ENCODE measurements at regions not wholly inside any gene's neighbourhood (a gene's known extent, or its start where the extent isn't known, plus 50 kb on each side); places are given as distances from the start of the nearest gene placed in this dataset.
"Not testable (repeated sequence)": the region's sequence is repeated elsewhere in the genome, so short reads cannot be mapped to it uniquely, and the experiment has no call there.

DNA sequence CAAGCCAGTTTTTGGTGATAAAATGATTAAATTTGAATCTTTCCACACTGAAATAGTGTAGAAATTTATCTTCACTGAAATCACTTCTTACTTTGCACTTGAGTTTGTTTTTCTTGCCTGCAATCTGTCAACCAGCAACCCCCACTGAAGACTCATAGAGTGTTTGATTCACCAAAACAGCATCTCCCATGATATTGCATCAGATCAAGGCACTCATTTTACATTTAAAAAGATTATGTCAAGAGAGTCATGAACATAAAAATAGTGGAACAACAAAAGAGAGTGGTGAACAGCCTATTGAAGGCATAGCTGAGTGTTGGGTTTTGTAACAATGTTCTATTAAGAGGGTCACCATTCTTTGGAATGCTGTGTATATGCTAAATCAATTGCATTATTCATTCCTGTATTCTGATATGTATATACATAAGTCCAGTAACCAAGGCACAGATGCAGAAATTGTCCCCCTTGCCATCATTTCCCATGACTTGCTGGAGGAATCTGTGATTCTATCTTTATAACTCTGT is 1934.9 kb downstream of the ARAP2 start:
- Mint-ChIP-seq H3K27ac (ENCODE audit: unreplicated experiment) (no peak overlapping the region), H3K36me3 (ENCODE audit: unreplicated experiment) (no peaks in the 10 kb centered on the region), H3K4me3 (ENCODE audit: unreplicated experiment) (no peak overlapping the region), H3K27me3 (ENCODE audit: unreplicated experiment) (no peaks in the 10 kb centered on the region), H3K9me3 (ENCODE audit: unreplicated experiment) (no peaks in the 10 kb centered on the region), H3K4me1 (ENCODE audit: unreplicated experiment) (no peaks in the 10 kb centered on the region)
- no peak for DNase-seq (ENCODE audit: extremely low spot score, unreplicated experiment)
- TF ChIP-seq, protein P1, sequence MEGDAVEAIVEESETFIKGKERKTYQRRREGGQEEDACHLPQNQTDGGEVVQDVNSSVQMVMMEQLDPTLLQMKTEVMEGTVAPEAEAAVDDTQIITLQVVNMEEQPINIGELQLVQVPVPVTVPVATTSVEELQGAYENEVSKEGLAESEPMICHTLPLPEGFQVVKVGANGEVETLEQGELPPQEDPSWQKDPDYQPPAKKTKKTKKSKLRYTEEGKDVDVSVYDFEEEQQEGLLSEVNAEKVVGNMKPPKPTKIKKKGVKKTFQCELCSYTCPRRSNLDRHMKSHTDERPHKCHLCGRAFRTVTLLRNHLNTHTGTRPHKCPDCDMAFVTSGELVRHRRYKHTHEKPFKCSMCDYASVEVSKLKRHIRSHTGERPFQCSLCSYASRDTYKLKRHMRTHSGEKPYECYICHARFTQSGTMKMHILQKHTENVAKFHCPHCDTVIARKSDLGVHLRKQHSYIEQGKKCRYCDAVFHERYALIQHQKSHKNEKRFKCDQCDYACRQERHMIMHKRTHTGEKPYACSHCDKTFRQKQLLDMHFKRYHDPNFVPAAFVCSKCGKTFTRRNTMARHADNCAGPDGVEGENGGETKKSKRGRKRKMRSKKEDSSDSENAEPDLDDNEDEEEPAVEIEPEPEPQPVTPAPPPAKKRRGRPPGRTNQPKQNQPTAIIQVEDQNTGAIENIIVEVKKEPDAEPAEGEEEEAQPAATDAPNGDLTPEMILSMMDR (IDR thresholded peaks at IDR 0.05), result no peak

DNA sequence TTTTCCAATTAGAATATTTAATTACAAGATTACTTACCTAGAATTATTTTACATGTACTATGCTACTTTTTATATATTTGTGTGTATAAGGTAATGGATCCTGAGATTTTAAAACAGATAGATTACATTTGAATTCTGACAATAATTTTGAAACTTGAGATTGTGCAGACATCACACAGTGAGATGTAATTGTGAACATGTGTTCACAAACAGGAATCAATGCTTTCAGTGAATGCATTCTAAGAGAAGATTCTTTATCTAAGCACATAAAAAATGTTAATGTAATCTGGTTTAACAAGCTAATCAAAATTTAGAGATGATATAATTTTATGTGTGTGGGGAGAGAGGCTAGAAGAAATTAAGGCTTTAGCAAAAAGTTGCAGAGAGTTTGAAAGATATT is 1925.5 kb downstream of the ARAP2 start:
- Mint-ChIP-seq H3K9me3 (ENCODE audit: unreplicated experiment) (no peaks in the 10 kb centered on the region), H3K27me3 (ENCODE audit: unreplicated experiment) (no peaks in the 10 kb centered on the region), H3K4me3 (ENCODE audit: unreplicated experiment) (no peak overlapping the region), H3K4me1 (ENCODE audit: unreplicated experiment) (no peaks in the 10 kb centered on the region), H3K36me3 (ENCODE audit: unreplicated experiment) (no peaks in the 10 kb centered on the region), H3K27ac (ENCODE audit: unreplicated experiment) (no peak overlapping the region)
- no peak for DNase-seq (ENCODE audit: extremely low spot score, unreplicated experiment)
- TF ChIP-seq, protein P1 (IDR thresholded peaks at IDR 0.05), result no peak

DNA sequence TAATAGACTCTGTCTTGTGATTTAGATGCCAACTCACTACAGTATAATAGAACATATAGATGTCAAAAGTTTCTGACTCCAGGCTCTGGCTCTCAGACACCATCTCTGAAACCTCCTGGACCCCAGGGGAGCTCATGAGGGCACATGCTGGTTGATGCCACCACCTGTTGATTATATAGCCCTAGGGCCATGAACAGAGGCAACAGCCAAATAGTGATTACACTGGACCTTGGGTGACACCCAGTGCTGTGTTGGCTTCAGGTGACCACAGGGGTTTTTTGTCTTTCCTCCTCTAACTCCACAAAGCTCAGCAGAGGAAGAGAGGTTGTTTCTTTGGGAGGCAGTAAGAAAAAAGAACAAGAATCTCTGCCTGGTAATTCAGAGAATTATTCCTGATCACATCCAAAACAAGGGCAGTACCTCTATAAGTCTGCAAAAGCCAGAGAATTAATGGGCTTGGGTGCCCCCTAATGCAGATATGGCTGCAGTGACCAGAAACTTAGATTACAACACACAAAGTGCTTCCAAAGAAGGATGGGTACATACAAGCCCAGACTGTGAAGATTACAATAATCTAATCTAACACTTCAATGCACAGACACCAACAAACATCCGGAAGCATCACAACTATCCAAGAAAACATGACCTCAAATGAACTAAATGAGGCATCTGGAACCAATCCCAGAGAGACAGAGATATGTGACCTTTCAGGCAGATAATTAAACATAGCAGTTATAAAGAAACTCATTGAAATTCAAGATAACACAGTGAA is 1920.6 kb downstream of the ARAP2 start:
- no peaks in the 10 kb centered on the region for H3K9me3 Mint-ChIP-seq (ENCODE audit: unreplicated experiment)
- H3K4me1 Mint-ChIP-seq (ENCODE audit: unreplicated experiment), result no peaks in the 10 kb centered on the region
- no peak overlapping the region for H3K4me3 Mint-ChIP-seq (ENCODE audit: unreplicated experiment)
- H3K36me3 Mint-ChIP-seq (ENCODE audit: unreplicated experiment), result no peaks in the 10 kb centered on the region
- DNase-seq (ENCODE audit: extremely low spot score, unreplicated experiment), result no peak
- H3K27me3 Mint-ChIP-seq (ENCODE audit: unreplicated experiment), result no peaks in the 10 kb centered on the region
- TF ChIP-seq, protein P1 (IDR thresholded peaks at IDR 0.05), result peak; percentile 35
- H3K27ac Mint-ChIP-seq (ENCODE audit: unreplicated experiment), result no peak overlapping the region

DNA sequence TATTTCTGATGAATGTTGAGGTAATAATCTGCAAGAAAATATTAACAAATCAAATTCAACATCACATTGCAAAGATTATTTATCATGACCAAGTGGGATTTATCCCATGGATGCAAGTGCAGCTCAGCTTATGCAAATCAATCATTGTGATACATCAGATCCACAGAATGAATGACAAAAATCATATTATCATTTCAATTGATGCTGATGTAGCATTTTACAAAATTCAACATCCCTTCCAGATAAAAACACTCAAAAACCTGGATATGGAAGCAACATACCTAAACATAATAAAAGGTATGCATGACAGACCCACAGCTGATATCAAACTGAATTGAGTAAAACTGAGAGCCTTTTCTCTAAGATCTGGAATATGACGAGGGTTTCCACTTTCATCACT is 1915.4 kb downstream of the ARAP2 start:
- H3K36me3 Mint-ChIP-seq (ENCODE audit: unreplicated experiment), result no peaks in the 10 kb centered on the region
- no peaks in the 10 kb centered on the region for H3K27me3 Mint-ChIP-seq (ENCODE audit: unreplicated experiment)
- H3K27ac Mint-ChIP-seq (ENCODE audit: unreplicated experiment), result no peak overlapping the region
- H3K9me3 Mint-ChIP-seq (ENCODE audit: unreplicated experiment), result no peaks in the 10 kb centered on the region
- no peak for DNase-seq (ENCODE audit: extremely low spot score, unreplicated experiment)
- no peaks in the 10 kb centered on the region for H3K4me1 Mint-ChIP-seq (ENCODE audit: unreplicated experiment)
- H3K4me3 Mint-ChIP-seq (ENCODE audit: unreplicated experiment), result no peak overlapping the region
- TF ChIP-seq, protein P1 (IDR thresholded peaks at IDR 0.05), result no peak

DNA sequence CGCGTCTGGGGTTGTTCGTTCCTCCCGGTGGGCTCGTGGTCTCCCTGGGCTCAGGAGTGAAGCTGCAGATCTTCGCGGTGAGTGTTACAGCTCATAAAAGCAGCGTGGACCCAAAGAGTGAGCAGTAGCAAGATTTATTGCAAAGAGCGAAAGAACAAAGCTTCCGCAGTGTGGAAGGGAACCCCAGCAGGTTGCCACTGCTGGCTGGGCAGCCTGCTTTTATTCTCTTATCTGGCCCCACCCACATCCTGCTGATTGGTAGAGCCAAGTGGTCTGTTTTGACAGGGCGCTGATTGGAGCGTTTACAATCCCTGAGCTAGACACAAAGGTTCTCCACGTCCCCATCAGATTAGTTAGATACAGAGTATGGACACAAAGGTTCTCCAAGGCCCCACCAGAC is 1909.2 kb downstream of the ARAP2 start:
- not testable (repeated sequence) for H3K4me1 Mint-ChIP-seq (ENCODE audit: unreplicated experiment); H3K4me3 Mint-ChIP-seq (ENCODE audit: unreplicated experiment); H3K27ac Mint-ChIP-seq (ENCODE audit: unreplicated experiment); DNase-seq (ENCODE audit: extremely low spot score, unreplicated experiment); H3K9me3 Mint-ChIP-seq (ENCODE audit: unreplicated experiment); H3K27me3 Mint-ChIP-seq (ENCODE audit: unreplicated experiment); H3K36me3 Mint-ChIP-seq (ENCODE audit: unreplicated experiment)

DNA sequence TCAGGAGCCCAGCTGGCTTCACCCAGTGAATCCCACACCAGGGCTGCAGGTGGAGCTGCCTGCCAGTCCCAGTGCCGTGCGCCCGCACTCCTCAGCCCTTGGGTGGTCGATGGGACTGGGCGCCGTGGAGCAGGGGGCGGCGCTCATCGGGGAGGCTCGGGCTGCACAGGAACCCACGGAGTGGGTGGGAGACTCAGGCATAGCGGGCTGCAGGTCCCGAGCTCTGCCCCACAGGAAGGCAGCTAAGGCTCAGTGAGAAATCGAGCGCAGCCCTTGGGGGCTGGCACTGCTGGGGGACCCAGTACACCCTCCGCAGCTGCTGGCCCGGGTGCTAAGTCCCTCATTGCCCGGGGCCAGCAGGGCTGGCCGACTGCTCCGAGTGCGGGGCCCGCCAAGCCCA is 1908.8 kb downstream of the ARAP2 start:
- not testable (repeated sequence) for H3K27ac Mint-ChIP-seq (ENCODE audit: unreplicated experiment); H3K9me3 Mint-ChIP-seq (ENCODE audit: unreplicated experiment); H3K4me3 Mint-ChIP-seq (ENCODE audit: unreplicated experiment); DNase-seq (ENCODE audit: extremely low spot score, unreplicated experiment); H3K4me1 Mint-ChIP-seq (ENCODE audit: unreplicated experiment); H3K27me3 Mint-ChIP-seq (ENCODE audit: unreplicated experiment); H3K36me3 Mint-ChIP-seq (ENCODE audit: unreplicated experiment)
